Lower leg skin (tissue), 3 donors: ENCODE measurements at regions not wholly inside any gene's neighbourhood (a gene's known extent, or its start where the extent isn't known, plus 50 kb on each side); places are given as distances from the start of the nearest gene placed in this dataset.
"Not testable (repeated sequence)": the region's sequence is repeated elsewhere in the genome, so short reads cannot be mapped to it uniquely, and the experiment has no call there.

ENCODE experiments used
- POLR2A ChIP-seq, 2 donors: fragments of 450-650 bp; IDR thresholded peaks; one replicate each; pipeline ENCODE4 v1.6.1; 2016 to 2017; ENCODE audit warnings: antibody characterized with exemption in 2 of 2, mild to moderate bottlenecking in 1 of 2, moderate library complexity in 1 of 2
- TF ChIP-seq, protein P1 (sequence below), 3 donors: fragments of 450-650 bp; IDR thresholded peaks; one replicate each; pipeline ENCODE4 v1.5.1; 2016; ENCODE audit warnings: antibody characterized with exemption in 3 of 3, mild to moderate bottlenecking in 3 of 3, moderate library complexity in 2 of 3

DNA sequence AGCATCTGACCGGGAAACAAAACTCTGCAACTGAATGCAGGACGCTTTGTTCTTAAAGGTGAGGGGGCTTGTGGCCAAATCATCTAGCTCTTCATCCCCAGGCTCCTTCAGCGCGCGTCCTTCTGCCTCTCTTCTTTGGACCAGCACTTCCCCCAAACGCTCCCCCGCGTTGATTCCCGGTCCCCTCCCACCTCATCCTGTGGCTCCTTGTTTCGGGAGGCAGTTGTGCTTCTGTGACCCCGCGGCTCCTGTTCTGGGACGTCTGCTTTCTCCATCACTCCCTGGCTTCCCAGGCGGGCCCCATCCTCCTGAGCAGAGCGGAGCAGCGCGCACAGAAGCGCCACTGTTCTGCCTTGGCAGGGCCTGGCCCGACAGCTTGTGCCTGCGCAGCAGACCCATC lies 109.7 kb upstream of the ZNG1E start:
- TF ChIP-seq, protein P1, sequence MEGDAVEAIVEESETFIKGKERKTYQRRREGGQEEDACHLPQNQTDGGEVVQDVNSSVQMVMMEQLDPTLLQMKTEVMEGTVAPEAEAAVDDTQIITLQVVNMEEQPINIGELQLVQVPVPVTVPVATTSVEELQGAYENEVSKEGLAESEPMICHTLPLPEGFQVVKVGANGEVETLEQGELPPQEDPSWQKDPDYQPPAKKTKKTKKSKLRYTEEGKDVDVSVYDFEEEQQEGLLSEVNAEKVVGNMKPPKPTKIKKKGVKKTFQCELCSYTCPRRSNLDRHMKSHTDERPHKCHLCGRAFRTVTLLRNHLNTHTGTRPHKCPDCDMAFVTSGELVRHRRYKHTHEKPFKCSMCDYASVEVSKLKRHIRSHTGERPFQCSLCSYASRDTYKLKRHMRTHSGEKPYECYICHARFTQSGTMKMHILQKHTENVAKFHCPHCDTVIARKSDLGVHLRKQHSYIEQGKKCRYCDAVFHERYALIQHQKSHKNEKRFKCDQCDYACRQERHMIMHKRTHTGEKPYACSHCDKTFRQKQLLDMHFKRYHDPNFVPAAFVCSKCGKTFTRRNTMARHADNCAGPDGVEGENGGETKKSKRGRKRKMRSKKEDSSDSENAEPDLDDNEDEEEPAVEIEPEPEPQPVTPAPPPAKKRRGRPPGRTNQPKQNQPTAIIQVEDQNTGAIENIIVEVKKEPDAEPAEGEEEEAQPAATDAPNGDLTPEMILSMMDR (IDR thresholded peaks at IDR 0.05), result not testable (repeated sequence)
- not testable (repeated sequence) for TF ChIP-seq POLR2A (IDR thresholded peaks at IDR 0.05)
